ENCODE measurements at regions not wholly inside any gene's neighbourhood (a gene's known extent, or its start where the extent isn't known, plus 50 kb on each side); places are given as distances from the start of the nearest gene placed in this dataset.

DNA sequence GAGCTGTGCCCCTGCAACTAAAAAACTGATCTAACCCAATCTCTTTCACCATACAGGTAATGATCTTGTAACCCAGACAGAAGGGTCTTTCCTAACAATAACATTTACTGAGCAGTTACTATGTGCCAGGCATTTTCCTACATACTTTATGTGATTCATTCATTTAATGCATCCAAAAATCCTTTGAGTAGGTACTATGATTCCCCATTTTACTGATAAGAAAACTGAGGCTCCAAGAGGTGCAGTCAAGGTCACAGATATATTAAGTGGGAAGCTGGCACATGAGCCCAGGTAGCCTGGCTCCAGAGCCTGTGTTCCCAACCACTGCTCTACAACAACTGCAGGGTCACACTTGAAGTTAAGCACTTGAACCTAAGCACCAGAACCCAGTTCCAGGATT is 87.6 kb downstream of the NCR2 start:
- TF ChIP-seq, protein P1, sequence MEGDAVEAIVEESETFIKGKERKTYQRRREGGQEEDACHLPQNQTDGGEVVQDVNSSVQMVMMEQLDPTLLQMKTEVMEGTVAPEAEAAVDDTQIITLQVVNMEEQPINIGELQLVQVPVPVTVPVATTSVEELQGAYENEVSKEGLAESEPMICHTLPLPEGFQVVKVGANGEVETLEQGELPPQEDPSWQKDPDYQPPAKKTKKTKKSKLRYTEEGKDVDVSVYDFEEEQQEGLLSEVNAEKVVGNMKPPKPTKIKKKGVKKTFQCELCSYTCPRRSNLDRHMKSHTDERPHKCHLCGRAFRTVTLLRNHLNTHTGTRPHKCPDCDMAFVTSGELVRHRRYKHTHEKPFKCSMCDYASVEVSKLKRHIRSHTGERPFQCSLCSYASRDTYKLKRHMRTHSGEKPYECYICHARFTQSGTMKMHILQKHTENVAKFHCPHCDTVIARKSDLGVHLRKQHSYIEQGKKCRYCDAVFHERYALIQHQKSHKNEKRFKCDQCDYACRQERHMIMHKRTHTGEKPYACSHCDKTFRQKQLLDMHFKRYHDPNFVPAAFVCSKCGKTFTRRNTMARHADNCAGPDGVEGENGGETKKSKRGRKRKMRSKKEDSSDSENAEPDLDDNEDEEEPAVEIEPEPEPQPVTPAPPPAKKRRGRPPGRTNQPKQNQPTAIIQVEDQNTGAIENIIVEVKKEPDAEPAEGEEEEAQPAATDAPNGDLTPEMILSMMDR (IDR thresholded peaks at IDR 0.05; ENCODE audit: low read depth, low read length) = no peak
- no peak overlapping the region for H3K4me3 ChIP-seq (replicated peaks in 1 of 2; ENCODE audit: low read depth in 2 of 2, low read length in 2 of 2)
- no peak for DNase-seq (ENCODE audit: low read depth in 2 of 2)

DNA sequence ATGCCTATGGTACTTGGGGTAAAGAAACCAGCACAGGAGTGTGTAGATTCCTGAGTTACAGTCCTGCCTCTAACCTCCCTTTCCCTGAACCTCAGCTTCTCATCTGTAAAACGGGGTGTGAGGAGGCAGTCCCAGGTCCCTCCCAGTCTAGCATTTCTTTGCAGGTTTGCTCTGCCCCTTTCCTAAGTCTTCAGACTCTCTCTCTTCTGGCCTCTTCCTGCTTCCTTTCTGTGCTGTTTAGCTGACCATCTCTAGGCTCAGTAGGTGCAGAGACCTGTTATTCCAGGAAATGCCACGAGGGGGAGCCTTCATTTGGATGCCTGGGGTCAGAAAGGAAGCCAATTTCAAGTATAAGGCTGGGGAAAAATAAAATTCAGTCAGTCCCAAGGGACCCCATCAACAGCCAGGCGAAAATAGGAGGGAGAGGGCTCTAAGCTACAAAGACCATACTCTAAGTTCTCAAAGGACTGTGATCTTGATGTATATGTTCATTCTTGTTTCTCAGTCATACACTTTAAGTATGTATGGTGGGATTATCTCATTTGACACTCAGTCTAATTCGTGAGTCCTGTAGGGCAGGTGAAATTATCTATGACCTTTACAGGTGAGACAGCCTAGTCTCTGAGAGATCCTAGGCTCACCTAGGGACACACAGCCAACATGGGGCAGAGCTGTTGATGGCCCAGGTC is 89.1 kb downstream of the NCR2 start:
- TF ChIP-seq, protein P1 (IDR thresholded peaks at IDR 0.05; ENCODE audit: low read depth, low read length) = peak; percentile 93
- H3K4me3 ChIP-seq (replicated peaks in 1 of 2; ENCODE audit: low read depth in 2 of 2, low read length in 2 of 2) = no peak overlapping the region
- DNase-seq (ENCODE audit: low read depth in 2 of 2) = peak; percentile 86

DNA sequence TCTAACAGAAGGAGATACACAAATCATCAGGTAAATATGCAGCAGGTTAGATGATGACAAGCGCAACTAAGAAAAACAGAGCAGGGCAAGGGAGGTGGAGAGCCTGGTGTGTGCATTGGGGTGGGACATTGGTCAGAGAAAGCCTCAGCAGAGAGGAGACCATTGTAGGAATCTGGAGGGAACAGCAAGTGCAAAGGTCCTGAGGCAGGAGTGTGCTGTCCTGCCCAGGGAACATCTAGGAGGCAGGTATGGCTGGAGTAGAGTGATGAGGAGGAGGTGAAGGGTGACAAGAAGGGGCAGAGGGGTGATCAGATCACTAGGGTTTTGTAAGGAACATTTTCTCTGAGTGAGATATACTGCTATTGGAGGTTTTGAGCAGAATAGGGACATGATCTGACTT is 90.1 kb downstream of the NCR2 start:
- TF ChIP-seq, protein P1 (IDR thresholded peaks at IDR 0.05; ENCODE audit: low read depth, low read length) = no peak
- DNase-seq (ENCODE audit: low read depth in 2 of 2) = no peak
- no peak overlapping the region for H3K4me3 ChIP-seq (replicated peaks in 1 of 2; ENCODE audit: low read depth in 2 of 2, low read length in 2 of 2)

DNA sequence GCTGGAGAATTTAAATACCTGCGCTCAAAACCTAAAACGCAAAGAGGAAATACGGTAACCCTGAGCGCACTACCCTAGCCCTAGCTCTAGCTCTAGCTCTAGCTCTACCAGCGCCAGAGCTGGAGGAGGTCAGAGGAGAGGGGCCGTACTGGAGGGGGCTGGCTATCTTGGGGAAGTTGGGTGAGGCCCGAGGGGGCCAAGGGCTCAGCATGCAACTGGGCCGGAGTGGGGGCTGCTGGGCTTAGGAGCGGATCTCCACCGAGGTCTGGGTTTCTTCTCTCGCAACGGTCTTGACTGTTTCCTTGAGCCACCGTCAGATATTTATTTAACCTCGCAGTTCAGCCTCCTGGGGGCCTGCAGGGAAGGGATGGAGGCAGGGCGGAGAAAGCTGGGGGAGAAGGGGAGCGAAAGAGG is 91.0 kb downstream of the NCR2 start:
- TF ChIP-seq, protein P1 (IDR thresholded peaks at IDR 0.05; ENCODE audit: low read depth, low read length) = no peak
- no peak overlapping the region for H3K4me3 ChIP-seq (replicated peaks in 1 of 2; ENCODE audit: low read depth in 2 of 2, low read length in 2 of 2)
- DNase-seq (ENCODE audit: low read depth in 2 of 2) = no peak

DNA sequence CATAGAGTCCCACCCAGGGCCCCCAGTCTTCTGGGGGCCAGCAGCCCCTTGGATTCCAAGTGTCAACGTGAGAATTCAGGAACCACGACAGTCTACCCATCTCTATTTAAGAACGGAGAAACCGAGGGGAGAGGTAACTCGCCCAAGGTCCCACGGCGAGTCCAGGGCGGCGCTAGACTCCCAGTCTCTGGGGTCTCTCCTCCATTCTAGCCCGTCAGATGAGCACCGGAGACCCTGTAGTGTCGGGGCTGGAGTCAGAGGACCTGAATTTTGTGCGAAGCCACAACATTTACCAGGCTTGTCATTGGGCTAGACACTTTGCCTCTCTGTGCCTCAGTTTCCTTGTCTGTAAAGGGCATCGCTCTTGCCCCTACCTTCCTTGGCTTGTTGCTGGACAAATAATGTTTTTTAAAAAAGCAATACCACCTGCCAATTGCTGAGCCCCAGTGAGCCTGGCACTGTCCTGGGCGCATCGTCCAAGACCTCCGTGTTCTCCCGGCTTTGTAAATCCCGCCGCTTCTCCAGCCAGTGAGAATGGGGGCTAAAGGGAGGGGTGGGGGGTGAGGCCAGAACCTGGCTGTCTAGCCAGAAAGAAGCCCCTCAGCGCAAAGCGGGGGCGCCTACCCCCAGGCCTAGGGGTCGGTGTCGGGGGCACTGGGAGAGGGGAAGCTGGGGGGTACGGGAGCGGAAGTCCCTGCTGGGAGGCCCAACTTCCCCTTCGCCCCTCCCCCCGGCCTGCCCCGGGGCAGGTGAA is 91.7 kb downstream of the NCR2 start:
- H3K4me3 ChIP-seq (replicated peaks in 1 of 2; ENCODE audit: low read depth in 2 of 2, low read length in 2 of 2) = no peak overlapping the region
- DNase-seq (ENCODE audit: low read depth in 2 of 2) = no peak
- TF ChIP-seq, protein P1 (IDR thresholded peaks at IDR 0.05; ENCODE audit: low read depth, low read length) = no peak

DNA sequence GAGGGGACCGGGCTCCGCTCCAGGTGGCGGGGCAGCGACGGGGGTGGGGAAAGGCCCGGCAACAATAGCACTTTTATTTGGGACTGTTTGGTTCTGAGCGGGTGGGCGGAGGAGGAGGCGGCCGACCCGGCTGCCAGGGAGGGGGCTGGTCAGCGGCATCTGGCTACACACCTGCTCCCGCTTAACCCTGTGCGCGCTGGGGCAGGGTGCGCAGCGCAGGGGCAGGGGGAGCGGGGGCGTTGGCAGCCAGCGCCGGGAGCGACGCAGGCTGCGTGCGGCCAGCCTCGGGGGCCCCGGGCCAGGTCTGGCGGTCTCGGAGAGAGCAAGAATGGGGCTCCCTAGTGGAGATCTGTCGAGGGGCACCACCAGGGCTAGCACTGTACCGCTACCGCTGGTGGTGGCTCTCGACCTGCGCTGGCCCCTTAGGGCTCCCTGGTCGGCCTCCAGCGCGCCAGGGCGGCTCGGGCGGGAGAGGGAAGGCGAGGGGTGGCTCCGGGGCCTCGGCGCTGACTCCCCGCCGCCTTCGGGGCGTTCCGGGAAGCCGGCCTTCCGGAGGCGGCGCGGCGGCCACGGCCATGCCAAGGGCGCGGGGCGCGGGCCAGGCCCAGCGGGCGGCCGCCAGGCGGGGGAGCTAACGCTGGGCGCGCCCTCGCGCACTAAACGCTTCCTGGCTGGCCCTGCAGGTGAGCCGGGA is 92.4 kb downstream of the NCR2 start:
- peak overlapping the region; percentile 27 to 33 for H3K4me3 ChIP-seq (replicated peaks in 1 of 2; ENCODE audit: low read depth in 2 of 2, low read length in 2 of 2)
- DNase-seq (ENCODE audit: low read depth in 2 of 2) = no peak
- TF ChIP-seq, protein P1 (IDR thresholded peaks at IDR 0.05; ENCODE audit: low read depth, low read length) = no peak

Measured in cardiac fibroblast (primary cell).